Colonic mucosa (tissue), 4 donors: ENCODE measurements at regions not wholly inside any gene's neighbourhood (a gene's known extent, or its start where the extent isn't known, plus 50 kb on each side); places are given as distances from the start of the nearest gene placed in this dataset.

Experiments used
- DNase-seq: peaks from one replicate; pipeline ENCODE4 v3.0.0-alpha.2; 2020
- H3K27ac ChIP-seq: fragments of 200-600 bp; one replicate; pipeline ENCODE4 v1.8.0; 2021
- H3K27me3 ChIP-seq: fragments of 200-600 bp; one replicate; pipeline ENCODE4 v1.8.0; 2021
- H3K36me3 ChIP-seq: fragments of 200-600 bp; one replicate; pipeline ENCODE4 v1.8.0; 2021
- H3K4me1 ChIP-seq: fragments of 200-600 bp; one replicate; pipeline ENCODE4 v1.8.0; 2021; ENCODE audit warnings: mild to moderate bottlenecking
- H3K4me3 ChIP-seq: fragments of 200-600 bp; one replicate; pipeline ENCODE4 v1.8.0; 2021
- H3K9ac ChIP-seq, 2 donors: one replicate each; pipeline ENCODE4 v1.7.0; 2013; ENCODE audit warnings: control low read depth in 2 of 2, low read depth in 2 of 2, low read length in 2 of 2
- H3K9me3 ChIP-seq: fragments of 200-600 bp; one replicate; pipeline ENCODE4 v1.8.0; 2021
- intact Hi-C: fragments of 100-400 bp; cut with DNase I; formaldehyde crosslinking; loops from one replicate; pipeline ENCODE4 v1.14.1; 2022
- TF ChIP-seq, protein P1 (sequence below): fragments of 200-600 bp; IDR thresholded peaks from one replicate; pipeline ENCODE4 v1.8.0; 2022; ENCODE audit warnings: antibody characterized with exemption, mild to moderate bottlenecking
- donor health status: healthy.
- donor health status: DM: no; HTN: no; CAD: no.
- donor health status: DM: no; HTN: no; CAD: no.

DNA sequence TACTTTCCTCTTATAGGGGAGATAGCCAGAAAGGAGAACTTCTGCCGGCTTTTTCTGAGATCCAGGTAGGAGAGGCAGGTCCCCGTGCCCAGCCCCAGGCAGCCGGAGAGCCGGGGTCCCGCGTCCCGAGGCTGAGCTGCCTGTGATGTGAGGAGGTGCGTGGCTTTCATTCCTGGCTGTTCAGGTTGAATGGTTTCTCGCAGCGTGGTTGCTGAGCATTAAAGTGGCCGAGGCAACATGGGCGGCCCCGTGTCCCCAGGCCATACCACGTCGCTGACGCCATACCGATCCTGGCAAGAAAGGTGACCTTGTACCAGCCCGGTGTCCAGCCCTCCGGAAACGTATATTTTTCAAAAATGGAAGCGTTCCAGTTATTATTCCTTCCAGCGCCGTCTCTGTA, 116.7 kb upstream of the MYL2 start:
- TF ChIP-seq, protein P1, sequence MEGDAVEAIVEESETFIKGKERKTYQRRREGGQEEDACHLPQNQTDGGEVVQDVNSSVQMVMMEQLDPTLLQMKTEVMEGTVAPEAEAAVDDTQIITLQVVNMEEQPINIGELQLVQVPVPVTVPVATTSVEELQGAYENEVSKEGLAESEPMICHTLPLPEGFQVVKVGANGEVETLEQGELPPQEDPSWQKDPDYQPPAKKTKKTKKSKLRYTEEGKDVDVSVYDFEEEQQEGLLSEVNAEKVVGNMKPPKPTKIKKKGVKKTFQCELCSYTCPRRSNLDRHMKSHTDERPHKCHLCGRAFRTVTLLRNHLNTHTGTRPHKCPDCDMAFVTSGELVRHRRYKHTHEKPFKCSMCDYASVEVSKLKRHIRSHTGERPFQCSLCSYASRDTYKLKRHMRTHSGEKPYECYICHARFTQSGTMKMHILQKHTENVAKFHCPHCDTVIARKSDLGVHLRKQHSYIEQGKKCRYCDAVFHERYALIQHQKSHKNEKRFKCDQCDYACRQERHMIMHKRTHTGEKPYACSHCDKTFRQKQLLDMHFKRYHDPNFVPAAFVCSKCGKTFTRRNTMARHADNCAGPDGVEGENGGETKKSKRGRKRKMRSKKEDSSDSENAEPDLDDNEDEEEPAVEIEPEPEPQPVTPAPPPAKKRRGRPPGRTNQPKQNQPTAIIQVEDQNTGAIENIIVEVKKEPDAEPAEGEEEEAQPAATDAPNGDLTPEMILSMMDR, result no peak
- Histone ChIP-seq H3K27ac (no peak overlapping the region), H3K4me3 (no peak overlapping the region), H3K36me3 (no peaks in the 10 kb centered on the region), H3K9ac (no peak overlapping the region), H3K4me1 (no peaks in the 10 kb centered on the region), H3K27me3 (peaks cover 29% of the 10 kb centered on the region), H3K9me3 (no peaks in the 10 kb centered on the region)
- intact Hi-C loops, result no loop called here
- no peak for DNase-seq

DNA sequence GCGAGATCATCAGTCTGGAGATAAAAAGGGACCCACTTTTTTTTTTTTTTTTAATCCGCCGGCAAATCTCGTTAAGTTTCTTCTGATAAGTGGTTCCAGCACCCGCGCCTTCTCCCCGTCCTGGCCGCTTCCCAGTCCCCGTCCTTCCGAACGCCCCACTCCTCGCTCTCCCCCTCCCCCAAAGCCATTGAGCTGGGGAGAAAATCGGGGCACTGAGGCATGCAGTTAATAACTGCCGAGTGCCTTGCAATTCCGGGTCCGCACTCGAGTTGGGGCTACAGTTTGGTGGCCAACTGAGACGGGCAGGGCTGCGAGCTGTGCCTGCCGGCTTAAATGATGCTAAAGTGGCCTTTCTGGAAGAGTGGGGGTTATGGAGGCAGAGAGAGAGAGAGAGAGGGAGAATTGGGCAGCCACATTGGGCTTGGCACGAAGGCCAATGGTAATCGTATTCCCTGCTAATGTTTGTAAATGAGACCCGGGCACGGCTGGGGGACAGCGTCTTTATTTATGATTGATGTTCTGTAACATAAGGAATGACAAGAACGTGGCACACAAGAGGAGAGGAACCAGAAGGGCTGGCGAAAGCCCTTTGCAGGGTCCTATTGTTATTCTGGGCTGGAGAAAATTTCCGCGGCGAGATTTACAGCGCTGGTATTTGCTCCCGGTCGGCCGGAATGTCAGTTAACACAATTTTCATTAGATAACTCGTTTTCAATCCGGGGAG, 115.4 kb upstream of the MYL2 start:
- Histone ChIP-seq H3K9me3 (no peaks in the 10 kb centered on the region), H3K4me1 (no peaks in the 10 kb centered on the region), H3K4me3 (no peak overlapping the region), H3K9ac (no peak overlapping the region), H3K27me3 (peaks cover 38% of the 10 kb centered on the region), H3K27ac (no peak overlapping the region), H3K36me3 (no peaks in the 10 kb centered on the region)
- TF ChIP-seq, protein P1, result no peak
- intact Hi-C loops, result no loop called here
- DNase-seq, result no peak

DNA sequence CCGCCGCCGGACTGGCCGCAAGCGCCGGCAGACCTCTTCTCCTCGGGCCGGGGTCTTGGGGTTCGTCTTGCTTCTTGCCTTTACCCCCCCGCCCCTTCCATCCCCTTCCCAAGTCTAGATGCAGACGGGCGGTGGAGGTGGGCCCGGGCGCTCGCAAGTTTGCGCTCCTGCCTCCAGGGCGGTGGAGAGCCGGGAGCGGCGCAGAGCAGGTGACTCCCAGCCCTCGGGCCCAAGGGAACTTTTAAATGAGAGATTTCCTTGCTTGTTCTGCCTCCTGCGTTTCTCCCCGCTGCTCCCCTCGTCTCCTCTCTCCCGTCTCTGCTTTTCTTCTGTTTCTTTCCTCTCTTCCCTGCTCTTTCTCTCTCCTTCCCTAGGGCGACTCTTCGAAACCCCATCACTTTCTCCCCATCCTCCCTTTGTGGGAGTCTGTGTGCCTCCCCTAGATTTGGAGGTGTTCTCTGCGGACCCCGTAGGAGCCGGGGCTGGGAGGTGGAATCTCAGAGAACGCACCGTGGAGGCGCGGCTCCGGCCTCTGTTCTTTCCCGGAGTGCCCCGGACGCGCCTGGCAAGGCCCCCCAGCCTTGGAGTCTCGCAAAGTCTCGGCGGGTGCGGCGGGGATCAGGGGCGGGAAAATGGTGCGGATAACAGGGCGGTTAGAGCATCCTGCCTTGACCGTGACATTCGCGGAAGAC, 114.7 kb upstream of the MYL2 start:
- Histone ChIP-seq H3K27me3 (peaks cover 38% of the 10 kb centered on the region), H3K9ac (no peak overlapping the region), H3K4me3 (no peak overlapping the region), H3K4me1 (no peaks in the 10 kb centered on the region), H3K9me3 (no peaks in the 10 kb centered on the region), H3K36me3 (no peaks in the 10 kb centered on the region), H3K27ac (no peak overlapping the region)
- TF ChIP-seq, protein P1, result no peak
- intact Hi-C loops, result no loop called here
- no peak for DNase-seq

DNA sequence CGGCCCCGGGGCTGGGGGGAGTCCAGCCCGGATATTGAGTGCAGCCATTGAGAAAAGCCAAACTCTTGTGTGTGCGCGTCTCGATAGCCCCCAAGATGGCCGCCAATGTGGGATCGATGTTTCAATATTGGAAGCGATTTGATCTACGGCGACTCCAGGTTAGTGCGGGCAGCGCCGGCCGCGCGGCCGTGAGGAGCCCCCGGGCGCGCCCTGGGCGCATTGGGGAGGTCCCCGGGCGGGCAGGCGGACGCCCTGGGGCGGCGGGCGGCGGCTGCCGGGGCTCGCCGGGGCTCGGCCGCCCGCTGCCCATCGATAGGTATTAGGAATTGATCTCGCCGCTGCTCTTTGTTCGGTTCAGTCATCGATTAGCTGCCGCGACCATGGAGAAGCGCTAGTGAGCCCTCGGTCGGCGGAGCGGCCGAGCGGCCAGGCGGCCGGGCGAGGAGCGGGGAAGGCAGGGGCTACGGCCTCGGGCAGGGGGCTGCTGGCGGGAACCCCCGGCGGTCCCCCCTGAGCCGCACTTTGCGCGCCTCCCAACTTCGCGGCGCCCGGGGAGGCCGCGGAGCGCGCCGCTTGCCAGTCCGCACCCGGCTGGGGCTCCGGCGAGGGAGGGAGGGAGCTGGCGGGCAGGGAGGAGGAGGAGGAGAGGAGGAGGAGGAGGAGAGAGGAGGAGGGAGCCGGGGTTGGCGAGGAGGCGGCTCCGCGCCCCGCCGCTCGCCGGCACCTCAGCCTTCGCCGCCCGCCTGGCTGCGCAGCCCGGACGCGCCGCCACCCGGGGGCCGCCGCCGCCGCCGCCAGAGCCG, 113.9 kb upstream of the MYL2 start, which contains the start of gene CUX2:
Gene CUX2, plus strand, starts transcription at position 83 of the 803 bp plus-strand sequence.
- Histone ChIP-seq H3K4me3 (no peak within 1 kb of the TSS), H3K9me3 (no peaks in the 10 kb centered on the region)

More for the DNA sequence above, 113.9 kb upstream of the MYL2 start, which contains the start of gene CUX2:
- Histone ChIP-seq H3K27me3 (peaks cover 38% of the 10 kb centered on the region), H3K27ac (no peak within 1 kb of the TSS), H3K36me3 (no peaks in the 10 kb centered on the region), H3K4me1 (no peaks in the 10 kb centered on the region), H3K9ac (no peak within 1 kb of the TSS)
- TF ChIP-seq, protein P1, result no peak
- intact Hi-C loops, result no loop called here
- no peak for DNase-seq
